ENCODE measurements at regions not wholly inside any gene's neighbourhood (a gene's known extent, or its start where the extent isn't known, plus 50 kb on each side); places are given as distances from the start of the nearest gene placed in this dataset.

- TF ChIP-seq CTCF (IDR thresholded peaks at IDR 0.05; ENCODE audit: control extremely low read depth in 1 of 3, insufficient read depth in 1 of 3, low read depth in 1 of 3, low read length in 3 of 3): no peak
- no peak for TF ChIP-seq CHD1 (IDR thresholded peaks at IDR 0.05; ENCODE audit: low read depth, low read length)
- no peak for TF ChIP-seq TAF7 (optimal IDR thresholded peaks at IDR 0.05; ENCODE audit: borderline replicate concordance, low read depth, low read length)
Observed at GRCh38 chr13:104975272-104975671, 1560.2 kb downstream of the EFNB2 start (continued).
